GM12878 (cell line): ENCODE measurements at regions not wholly inside any gene's neighbourhood (a gene's known extent, or its start where the extent isn't known, plus 50 kb on each side); places are given as distances from the start of the nearest gene placed in this dataset.

Experiments used
- ATAC-seq: fragments of 200-7000 bp; cut with Tn5 transposase; 3 replicates; pipeline ENCODE4 v1.9.1; 2020; ENCODE audit warnings: mild to moderate bottlenecking, moderate library complexity
- BruUV-seq: library from RNA; stranded (reverse); fragments of 400-500 nt; replicated peaks from 2 replicates; lab custom pipeline; 2021; lab: Mats Ljungman, UMichigan
- CTCF ChIA-PET: fragments of 300-600 bp; sonication (Branson Sonifier 250); formaldehyde crosslinking; extraction: SDS; loops from one replicate; lab custom pipeline; 2021; ENCODE audit warnings: inconsistent platforms; lab: Yijun Ruan, JAX
- POLR2A ChIA-PET: fragments of 350-600 bp; formaldehyde crosslinking; extraction: SDS; loops from one replicate; lab custom pipeline; 2021; ENCODE audit warnings: inconsistent platforms; lab: Charles Lee
- RAD21 ChIA-PET: fragments of 300-600 bp; sonication (Branson Sonifier 250); formaldehyde crosslinking; loops from one replicate; lab custom pipeline; 2023; ENCODE audit warnings: antibody characterized with exemption; ENCODE audit not compliant: unreplicated experiment; lab: Charles Lee
- SMC1A ChIA-PET: fragments of 300-600 bp; sonication (Branson Sonifier 250); formaldehyde crosslinking; loops from one replicate; lab custom pipeline; 2023; ENCODE audit not compliant: unreplicated experiment, uncharacterized antibody; lab: Charles Lee
- DNase-seq: peaks from one replicate; pipeline ENCODE4 v3.0.0-alpha.2; 2011; ENCODE audit warnings: low read depth, low spot score
- FAIRE-seq: peaks from 3 replicates; lab custom pipeline; 2011; peaks lifted over from hg19 to GRCh38; lab: Jason Lieb, UNC
- H2AFZ ChIP-seq: 2 replicates; pipeline ENCODE4 v1.6.0; 2011; ENCODE audit warnings: low read depth, low read length, control low read depth; ENCODE audit not compliant: control insufficient read depth
- H3K27ac ChIP-seq: 2 replicates; pipeline ENCODE4 v1.5.1; 2011; ENCODE audit warnings: control low read depth; ENCODE audit not compliant: control insufficient read depth, insufficient read depth
- H3K27me3 ChIP-seq, 2 experiments: replicated peaks in 1 of 2; 2 replicates each; pipeline versions ENCODE4 v1.6.0 to v1.6.1; 2011; ENCODE audit warnings: low read length in 1 of 2; ENCODE audit not compliant: control insufficient read depth in 2 of 2, insufficient read depth in 2 of 2
- H3K36me3 ChIP-seq, 2 experiments: 2 replicates each; pipeline ENCODE4 v1.5.1; 2011; ENCODE audit warnings: low read length in 1 of 2; ENCODE audit not compliant: control insufficient read depth in 2 of 2, insufficient read depth in 2 of 2
- H3K4me1 ChIP-seq: 2 replicates; pipeline ENCODE4 v1.6.1; 2011; ENCODE audit warnings: mild to moderate bottlenecking, low read length, moderate library complexity, mixed read lengths; ENCODE audit not compliant: control insufficient read depth, insufficient read depth
- H3K4me2 ChIP-seq: 2 replicates; pipeline ENCODE4 v1.6.0; 2011; ENCODE audit warnings: control low read depth; ENCODE audit not compliant: control insufficient read depth, insufficient read depth
- H3K4me3 ChIP-seq: fragments of 200-600 bp; sonication (generic); 2 replicates; pipeline ENCODE4 v1.5.1; 2016
- H3K79me2 ChIP-seq: 2 replicates; pipeline ENCODE4 v1.6.0; 2011; ENCODE audit warnings: low read length; ENCODE audit not compliant: control insufficient read depth, insufficient read depth
- H3K9ac ChIP-seq: 2 replicates; pipeline ENCODE4 v1.8.0; 2011; ENCODE audit warnings: low read length, control low read depth, mixed read lengths; ENCODE audit not compliant: control insufficient read depth, insufficient read depth
- H3K9me3 ChIP-seq: replicated peaks from 3 replicates; pipeline ENCODE4 v1.5.1; 2011; ENCODE audit warnings: mild to moderate bottlenecking, low read length; ENCODE audit not compliant: control insufficient read depth, insufficient read depth
- H4K20me1 ChIP-seq: 2 replicates; pipeline ENCODE4 v1.6.0; 2011; ENCODE audit not compliant: control insufficient read depth, insufficient read depth
- BHLHE40 ChIP-seq, 2 experiments: fragments of 450-650 bp in 1 of 2; IDR thresholded peaks; 2 replicates each; pipeline ENCODE4 v1.6.1; 2011 to 2017; ENCODE audit warnings: low read depth in 2 of 2, borderline replicate concordance in 1 of 2, improper control_type of control experiment in 1 of 2, low read length in 1 of 2, mild to moderate bottlenecking in 1 of 2
- EGR1 ChIP-seq, 2 experiments: IDR thresholded peaks; 1 replicate in 1 of 2; 2 replicates in 1 of 2; pipeline ENCODE4 v1.6.1; 2011 to 2012; ENCODE audit warnings: low read depth in 2 of 2, low read length in 2 of 2, borderline replicate concordance in 1 of 2, mild to moderate bottlenecking in 1 of 2, moderate library complexity in 1 of 2
- EP300 ChIP-seq, 2 experiments: fragments of 150-350 bp in 1 of 2; IDR thresholded peaks; 2 replicates each; pipeline ENCODE4 v1.6.1; 2011 to 2012; ENCODE audit warnings: low read depth in 2 of 2, low read length in 2 of 2, borderline replicate concordance in 1 of 2, improper control_type of control experiment in 1 of 2, inconsistent platforms in 1 of 2; ENCODE audit not compliant: control insufficient read depth in 1 of 2
- MTA3 ChIP-seq: IDR thresholded peaks from 2 replicates; pipeline ENCODE4 v1.6.1; 2012; ENCODE audit warnings: low read length, inconsistent platforms, borderline replicate concordance
- SREBF2 ChIP-seq: IDR thresholded peaks from 2 replicates; pipeline ENCODE4 v1.6.1; 2012; ENCODE audit warnings: mild to moderate bottlenecking, low read length
- TCF3 ChIP-seq: IDR thresholded peaks from 2 replicates; pipeline ENCODE4 v1.6.1; 2012; ENCODE audit warnings: low read depth, mild to moderate bottlenecking, low read length, borderline replicate concordance; ENCODE audit not compliant: insufficient read depth
- WGBS: methylation state at CpG from one replicate; pipeline ENCODE4 v1.1.6; 2016; ENCODE audit warnings: low lambda C conversion rate; ENCODE audit not compliant: insufficient replicate concordance, insufficient coverage; ENCODE audit errors: missing lambda C conversion rate; 5-methylcytosine and 5-hydroxymethylcytosine counted together
- in situ Hi-C: fragments of 300-500 bp; cut with MboI; formaldehyde crosslinking; loops from 9 replicates; pipeline ENCODE4 v1.14.3; 2018; ENCODE audit warnings: mixed read lengths
- intact Hi-C: fragments of 100-400 bp; cut with micrococcal nuclease; formaldehyde crosslinking; loops from one replicate; pipeline ENCODE4 v1.14.2; 2022; ENCODE audit not compliant: unreplicated experiment
- TF ChIP-seq, protein P1 (sequence below): fragments of 450-650 bp; IDR thresholded peaks from 2 replicates; pipeline ENCODE4 v1.6.1; 2016; ENCODE audit warnings: mild to moderate bottlenecking, moderate library complexity, borderline replicate concordance
- TF ChIP-seq, protein P2 (sequence below): IDR thresholded peaks from 2 replicates; pipeline ENCODE4 v1.6.1; 2011; ENCODE audit warnings: low read depth, mild to moderate bottlenecking, low read length, moderate library complexity, borderline replicate concordance; ENCODE audit errors: extremely low read depth
- TF ChIP-seq, protein P3 (sequence below), 3 experiments: IDR thresholded peaks in 2 of 3; conservative IDR thresholded peaks in 1 of 3; 2 replicates each; pipeline ENCODE4 v1.5.1; 2011; ENCODE audit warnings: low read depth in 3 of 3, low read length in 3 of 3, mild to moderate bottlenecking in 3 of 3, control low read depth in 2 of 3, moderate library complexity in 2 of 3, inconsistent platforms in 1 of 3, mixed read lengths in 1 of 3; ENCODE audit not compliant: control insufficient read depth in 2 of 3, insufficient read depth in 1 of 3; ENCODE audit errors: extremely low read depth in 1 of 3

DNA sequence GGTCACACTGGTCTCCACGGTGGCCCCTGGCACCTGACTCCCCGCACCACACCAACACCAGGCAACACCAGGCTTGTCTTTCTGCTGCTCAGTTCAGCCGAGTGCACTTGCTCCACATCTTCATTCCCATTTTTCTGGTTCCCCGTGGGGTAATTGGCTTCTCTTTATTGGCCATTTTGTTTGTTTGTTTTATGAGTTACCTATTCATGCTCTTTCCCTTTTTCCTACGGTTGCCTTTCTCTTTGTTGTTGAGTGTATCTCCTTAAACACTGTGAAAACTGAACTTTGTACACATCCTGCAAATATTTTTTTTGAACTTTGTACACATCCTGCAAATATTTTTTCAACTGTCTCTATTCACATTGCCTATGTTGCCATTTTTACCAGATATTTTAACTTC is 834.0 kb downstream of the BRD1 start:
- TF ChIP-seq, protein P1, sequence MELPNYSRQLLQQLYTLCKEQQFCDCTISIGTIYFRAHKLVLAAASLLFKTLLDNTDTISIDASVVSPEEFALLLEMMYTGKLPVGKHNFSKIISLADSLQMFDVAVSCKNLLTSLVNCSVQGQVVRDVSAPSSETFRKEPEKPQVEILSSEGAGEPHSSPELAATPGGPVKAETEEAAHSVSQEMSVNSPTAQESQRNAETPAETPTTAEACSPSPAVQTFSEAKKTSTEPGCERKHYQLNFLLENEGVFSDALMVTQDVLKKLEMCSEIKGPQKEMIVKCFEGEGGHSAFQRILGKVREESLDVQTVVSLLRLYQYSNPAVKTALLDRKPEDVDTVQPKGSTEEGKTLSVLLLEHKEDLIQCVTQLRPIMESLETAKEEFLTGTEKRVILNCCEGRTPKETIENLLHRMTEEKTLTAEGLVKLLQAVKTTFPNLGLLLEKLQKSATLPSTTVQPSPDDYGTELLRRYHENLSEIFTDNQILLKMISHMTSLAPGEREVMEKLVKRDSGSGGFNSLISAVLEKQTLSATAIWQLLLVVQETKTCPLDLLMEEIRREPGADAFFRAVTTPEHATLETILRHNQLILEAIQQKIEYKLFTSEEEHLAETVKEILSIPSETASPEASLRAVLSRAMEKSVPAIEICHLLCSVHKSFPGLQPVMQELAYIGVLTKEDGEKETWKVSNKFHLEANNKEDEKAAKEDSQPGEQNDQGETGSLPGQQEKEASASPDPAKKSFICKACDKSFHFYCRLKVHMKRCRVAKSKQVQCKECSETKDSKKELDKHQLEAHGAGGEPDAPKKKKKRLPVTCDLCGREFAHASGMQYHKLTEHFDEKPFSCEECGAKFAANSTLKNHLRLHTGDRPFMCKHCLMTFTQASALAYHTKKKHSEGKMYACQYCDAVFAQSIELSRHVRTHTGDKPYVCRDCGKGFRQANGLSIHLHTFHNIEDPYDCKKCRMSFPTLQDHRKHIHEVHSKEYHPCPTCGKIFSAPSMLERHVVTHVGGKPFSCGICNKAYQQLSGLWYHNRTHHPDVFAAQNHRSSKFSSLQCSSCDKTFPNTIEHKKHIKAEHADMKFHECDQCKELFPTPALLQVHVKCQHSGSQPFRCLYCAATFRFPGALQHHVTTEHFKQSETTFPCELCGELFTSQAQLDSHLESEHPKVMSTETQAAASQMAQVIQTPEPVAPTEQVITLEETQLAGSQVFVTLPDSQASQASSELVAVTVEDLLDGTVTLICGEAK: no peak
- TF ChIP-seq, protein P2, sequence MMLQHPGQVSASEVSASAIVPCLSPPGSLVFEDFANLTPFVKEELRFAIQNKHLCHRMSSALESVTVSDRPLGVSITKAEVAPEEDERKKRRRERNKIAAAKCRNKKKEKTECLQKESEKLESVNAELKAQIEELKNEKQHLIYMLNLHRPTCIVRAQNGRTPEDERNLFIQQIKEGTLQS: no peak
- TF ChIP-seq EP300 (IDR thresholded peaks at IDR 0.05; ENCODE audit: borderline replicate concordance in 1 of 2, control insufficient read depth in 1 of 2, low read depth in 2 of 2, low read length in 2 of 2) (no peak), TCF3 (no peak), BHLHE40 (IDR thresholded peaks at IDR 0.05; ENCODE audit: borderline replicate concordance in 1 of 2, low read depth in 2 of 2, low read length in 1 of 2) (no peak), MTA3 (no peak), SREBF2 (no peak), EGR1 (IDR thresholded peaks at IDR 0.05; ENCODE audit: borderline replicate concordance in 1 of 2, low read depth in 2 of 2, low read length in 2 of 2) (no peak)
- TF ChIP-seq, protein P3, sequence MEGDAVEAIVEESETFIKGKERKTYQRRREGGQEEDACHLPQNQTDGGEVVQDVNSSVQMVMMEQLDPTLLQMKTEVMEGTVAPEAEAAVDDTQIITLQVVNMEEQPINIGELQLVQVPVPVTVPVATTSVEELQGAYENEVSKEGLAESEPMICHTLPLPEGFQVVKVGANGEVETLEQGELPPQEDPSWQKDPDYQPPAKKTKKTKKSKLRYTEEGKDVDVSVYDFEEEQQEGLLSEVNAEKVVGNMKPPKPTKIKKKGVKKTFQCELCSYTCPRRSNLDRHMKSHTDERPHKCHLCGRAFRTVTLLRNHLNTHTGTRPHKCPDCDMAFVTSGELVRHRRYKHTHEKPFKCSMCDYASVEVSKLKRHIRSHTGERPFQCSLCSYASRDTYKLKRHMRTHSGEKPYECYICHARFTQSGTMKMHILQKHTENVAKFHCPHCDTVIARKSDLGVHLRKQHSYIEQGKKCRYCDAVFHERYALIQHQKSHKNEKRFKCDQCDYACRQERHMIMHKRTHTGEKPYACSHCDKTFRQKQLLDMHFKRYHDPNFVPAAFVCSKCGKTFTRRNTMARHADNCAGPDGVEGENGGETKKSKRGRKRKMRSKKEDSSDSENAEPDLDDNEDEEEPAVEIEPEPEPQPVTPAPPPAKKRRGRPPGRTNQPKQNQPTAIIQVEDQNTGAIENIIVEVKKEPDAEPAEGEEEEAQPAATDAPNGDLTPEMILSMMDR (IDR thresholded peaks at IDR 0.05 in 2 of 3, conservative IDR thresholded peaks at IDR 0.05 in 1 of 3; ENCODE audit: control insufficient read depth in 2 of 3, extremely low read depth in 1 of 3, insufficient read depth in 1 of 3, low read depth in 3 of 3, low read length in 3 of 3): no peak
- Histone ChIP-seq H3K4me1 (no peaks in the 10 kb centered on the region), H3K9me3 (no peaks in the 10 kb centered on the region), H3K27me3 (no peaks in the 10 kb centered on the region), H3K4me2 (no peak overlapping the region), H3K9ac (no peak overlapping the region), H3K27ac (no peak overlapping the region), H4K20me1 (no peaks in the 10 kb centered on the region), H3K4me3 (no peak overlapping the region), H3K79me2 (no peaks in the 10 kb centered on the region), H3K36me3 (no peaks in the 10 kb centered on the region), H2AFZ (no peak overlapping the region)
- BruUV-seq: no TSS peak
- WGBS: 9% methylated on average over 5 of the region's 5 CpGs
- no peak for ATAC-seq
- ChIA-PET CTCF (no interaction called here), RAD21 (no interaction called here), SMC1A (no interaction called here), POLR2A (no interaction called here)
- in situ Hi-C loops (no loop called here), intact Hi-C loops (no loop called here)
- no peak for FAIRE-seq
- no peak for DNase-seq
